ENCODE measurements at regions not wholly inside any gene's neighbourhood (a gene's known extent, or its start where the extent isn't known, plus 50 kb on each side); places are given as distances from the start of the nearest gene placed in this dataset.

GRCh38 chr3:110810356-110810755 lies 261.3 kb upstream of the NECTIN3 start:
- Histone ChIP-seq H3K27ac (no peak overlapping the region), H3K36me3 (no peaks in the 10 kb centered on the region), H3K4me3 (ENCODE audit: low read depth, low read length) (no peak overlapping the region), H3K27me3 (ENCODE audit: insufficient read depth, low read depth, severe bottlenecking) (no peaks in the 10 kb centered on the region), H3K9me3 (ENCODE audit: severe bottlenecking) (no peaks in the 10 kb centered on the region)
- DNase-seq: no peak
- no peak for TF ChIP-seq CTCF (IDR thresholded peaks at IDR 0.05; ENCODE audit: low read depth, low read length)

GRCh38 chr3:110811050-110811449 lies 260.6 kb upstream of the NECTIN3 start:
- Histone ChIP-seq H3K27ac (no peak overlapping the region), H3K9me3 (ENCODE audit: severe bottlenecking) (no peaks in the 10 kb centered on the region), H3K36me3 (no peaks in the 10 kb centered on the region), H3K27me3 (ENCODE audit: insufficient read depth, low read depth, severe bottlenecking) (no peaks in the 10 kb centered on the region), H3K4me3 (ENCODE audit: low read depth, low read length) (no peak overlapping the region)
- TF ChIP-seq CTCF (IDR thresholded peaks at IDR 0.05; ENCODE audit: low read depth, low read length): no peak
- no peak for DNase-seq

GRCh38 chr3:110813541-110813940 lies 258.1 kb upstream of the NECTIN3 start:
- H3K27ac ChIP-seq: no peak overlapping the region
- H3K36me3 ChIP-seq: no peaks in the 10 kb centered on the region

GRCh38 chr3:110814170-110815007 lies 257.2 kb upstream of the NECTIN3 start:
- no peak for TF ChIP-seq CTCF (IDR thresholded peaks at IDR 0.05; ENCODE audit: low read depth, low read length)
- Histone ChIP-seq H3K27ac (no peak overlapping the region), H3K9me3 (ENCODE audit: severe bottlenecking) (no peaks in the 10 kb centered on the region), H3K27me3 (ENCODE audit: insufficient read depth, low read depth, severe bottlenecking) (no peaks in the 10 kb centered on the region), H3K36me3 (no peaks in the 10 kb centered on the region), H3K4me3 (ENCODE audit: low read depth, low read length) (no peak overlapping the region)
- no peak for DNase-seq

More at GRCh38 chr3:110813541-110813940, 258.1 kb upstream of the NECTIN3 start:
- DNase-seq: no peak
- no peak for TF ChIP-seq CTCF (IDR thresholded peaks at IDR 0.05; ENCODE audit: low read depth, low read length)
- no peaks in the 10 kb centered on the region for H3K9me3 ChIP-seq (ENCODE audit: severe bottlenecking)
- H3K27me3 ChIP-seq (ENCODE audit: insufficient read depth, low read depth, severe bottlenecking): no peaks in the 10 kb centered on the region
- H3K4me3 ChIP-seq (ENCODE audit: low read depth, low read length): no peak overlapping the region

- Histone ChIP-seq H3K4me3 (ENCODE audit: low read depth, low read length) (no peak overlapping the region), H3K36me3 (no peaks in the 10 kb centered on the region), H3K27me3 (ENCODE audit: insufficient read depth, low read depth, severe bottlenecking) (no peaks in the 10 kb centered on the region), H3K9me3 (ENCODE audit: severe bottlenecking) (no peaks in the 10 kb centered on the region), H3K27ac (no peak overlapping the region)
- DNase-seq: no peak
- no peak for TF ChIP-seq CTCF (IDR thresholded peaks at IDR 0.05; ENCODE audit: low read depth, low read length)
These were observed 256.5 kb upstream of the NECTIN3 start for GRCh38 chr3:110815008-110815583.

Data from WERI-Rb-1 (cell line).